Retinal pigment epithelial cell (primary cell): ENCODE measurements at regions not wholly inside any gene's neighbourhood (a gene's known extent, or its start where the extent isn't known, plus 50 kb on each side); places are given as distances from the start of the nearest gene placed in this dataset.
"Not testable (repeated sequence)": the region's sequence is repeated elsewhere in the genome, so short reads cannot be mapped to it uniquely, and the experiment has no call there.

Experiments
- DNase-seq: peaks from one replicate; pipeline ENCODE4 v3.0.0-alpha.2; 2010; ENCODE audit warnings: low read depth
- H3K4me3 ChIP-seq: 2 replicates; pipeline ENCODE4 v1.5.1; 2011; ENCODE audit warnings: mild to moderate bottlenecking, low read length, control low read depth, moderate library complexity
- CTCF ChIP-seq: conservative IDR thresholded peaks from 2 replicates; pipeline ENCODE4 v1.5.1; 2011; ENCODE audit warnings: low read depth, low read length, control low read depth, inconsistent platforms

- H3K4me3 ChIP-seq, result no peak overlapping the region
- TF ChIP-seq CTCF, result no peak
- no peak for DNase-seq
These were observed 185.0 kb downstream of the OR4M2 start for GRCh38 chr15:22265056-22265945.

- DNase-seq, result no peak
- TF ChIP-seq CTCF, result no peak
- H3K4me3 ChIP-seq, result no peak overlapping the region
These were observed 185.6 kb downstream of the OR4M2 start for GRCh38 chr15:22265970-22266369.

DNA sequence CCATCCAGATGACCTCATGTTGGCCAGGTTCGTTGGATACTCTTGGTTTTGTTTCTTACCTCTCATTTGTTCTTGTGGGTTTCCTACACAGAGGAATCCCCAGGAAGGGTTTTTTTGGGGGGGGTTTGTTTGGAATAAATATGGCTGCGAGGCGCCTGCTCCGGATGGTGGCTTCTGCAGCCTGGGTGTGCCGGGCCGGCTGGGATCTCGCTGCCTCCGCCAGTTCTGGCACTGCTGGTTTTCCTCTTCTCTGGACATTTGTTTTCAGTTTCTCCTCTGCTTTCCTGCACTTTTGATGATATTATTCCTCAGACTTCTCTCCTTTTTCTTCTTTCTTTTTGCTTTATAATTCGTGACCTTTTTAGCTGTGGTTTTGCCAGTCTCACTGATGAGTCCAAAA is 187.4 kb downstream of the OR4M2 start:
- H3K4me3 ChIP-seq, result no peak overlapping the region
- no peak for TF ChIP-seq CTCF
- DNase-seq, result no peak

DNA sequence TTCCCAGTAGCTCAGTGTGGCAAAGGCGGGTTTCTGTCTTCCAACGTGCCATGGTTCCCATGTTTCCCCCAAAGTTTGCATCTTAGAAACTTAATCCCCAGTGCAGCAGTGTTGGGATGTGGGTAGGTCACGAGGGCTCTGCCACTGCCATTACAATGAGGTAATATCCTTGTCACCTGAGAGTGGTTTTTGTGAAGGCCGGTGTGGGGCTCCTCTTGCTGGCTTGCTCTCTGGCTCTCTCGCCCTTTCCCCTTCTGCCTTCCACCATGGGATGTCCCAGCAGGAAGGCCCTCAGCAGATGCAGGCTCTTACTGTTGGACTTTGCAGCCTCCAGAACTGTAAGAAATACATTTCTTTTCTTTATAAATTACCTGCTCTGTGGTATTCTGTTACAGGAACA is 187.9 kb downstream of the OR4M2 start:
- not testable (repeated sequence) for DNase-seq, H3K4me3 ChIP-seq

- not testable (repeated sequence) for DNase-seq, H3K4me3 ChIP-seq
These were observed 188.3 kb downstream of the OR4M2 start for GRCh38 chr15:22268654-22269053.

DNA sequence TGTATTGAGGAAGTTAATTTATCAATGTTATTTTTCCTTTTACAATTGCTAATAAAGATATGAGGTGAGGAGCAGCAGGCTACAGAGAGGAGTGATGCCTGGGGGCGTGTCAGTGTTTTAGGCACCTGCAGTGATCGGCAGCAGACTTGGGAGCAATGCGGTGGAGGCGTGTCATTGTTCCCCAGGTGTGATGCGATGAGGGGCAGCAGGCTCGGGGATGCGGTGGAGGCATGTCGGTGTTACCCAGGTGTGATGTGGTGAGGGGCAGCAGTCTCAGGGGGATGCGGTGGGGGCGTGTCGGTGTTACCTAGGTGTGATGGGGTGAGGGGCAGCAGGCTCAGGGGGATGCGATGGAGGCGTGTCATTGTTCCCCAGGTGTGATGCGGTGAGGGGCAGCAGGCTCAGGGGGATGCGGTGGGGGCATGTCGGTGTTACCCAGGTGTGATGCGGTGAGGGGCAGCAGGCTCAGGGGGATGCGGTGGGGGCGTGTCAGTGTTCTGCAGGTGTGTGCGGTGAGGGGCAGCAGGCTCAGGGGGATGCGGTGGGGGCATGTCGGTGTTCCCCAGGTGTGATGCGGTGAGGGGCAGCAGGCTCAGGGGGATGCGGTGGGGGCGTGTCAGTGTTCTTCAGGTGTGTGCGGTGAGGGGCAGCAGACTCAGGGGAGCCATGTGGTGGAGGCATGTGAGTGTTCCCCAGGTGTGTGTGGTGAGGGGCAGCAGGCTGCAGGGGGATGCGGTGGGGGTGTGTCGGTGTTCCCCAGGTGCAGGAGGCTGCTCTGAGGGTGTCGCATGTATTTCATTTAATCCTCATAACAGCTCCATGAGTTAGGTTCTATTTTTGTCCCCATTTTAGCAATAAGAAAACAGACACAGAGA is 186.2 kb upstream of the GOLGA6L22 start:
- not testable (repeated sequence) for DNase-seq, H3K4me3 ChIP-seq

GRCh38 chr15:22273185-22273584 is 185.5 kb upstream of the GOLGA6L22 start:
- H3K4me3 ChIP-seq, DNase-seq: not testable (repeated sequence)

DNA sequence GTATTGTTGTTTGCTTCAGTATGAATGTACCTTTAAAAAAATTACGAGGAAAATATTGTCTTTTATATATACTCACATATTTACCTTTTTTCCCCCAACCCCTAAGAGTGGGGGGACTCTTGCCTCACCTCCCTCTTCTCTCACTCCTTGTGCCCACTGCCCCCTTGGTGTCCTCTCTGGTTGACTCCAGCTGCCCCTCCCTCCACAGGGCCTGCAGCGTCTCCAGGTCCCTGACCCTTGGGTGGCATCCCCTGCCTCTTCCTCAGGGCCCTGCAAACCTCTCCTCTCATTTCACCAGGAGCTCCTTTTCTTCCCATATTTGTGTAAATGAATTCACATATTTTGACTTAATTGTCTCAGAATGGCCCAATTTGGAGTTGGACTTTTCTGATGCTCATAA is 184.3 kb upstream of the GOLGA6L22 start:
- not testable (repeated sequence) for DNase-seq, H3K4me3 ChIP-seq

DNA sequence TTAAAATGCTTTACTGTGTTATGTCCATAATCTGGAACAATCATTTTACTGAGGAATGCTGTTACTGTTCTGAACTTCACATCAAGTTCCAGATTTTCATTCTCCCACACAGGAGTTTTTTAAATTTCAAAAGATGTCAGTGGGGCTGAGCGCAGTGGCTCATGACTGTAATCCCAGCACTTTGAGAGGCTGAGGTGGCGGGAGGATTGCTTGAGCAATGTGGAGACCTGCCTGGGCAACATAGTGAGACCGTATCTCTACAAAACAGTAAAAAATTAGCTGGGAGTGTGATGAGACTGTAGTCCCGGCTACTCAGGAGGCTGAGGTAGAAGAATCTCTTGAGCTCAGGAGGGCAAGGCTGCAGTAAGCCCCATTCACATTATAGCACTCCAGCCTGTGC is 177.9 kb upstream of the GOLGA6L22 start:
- DNase-seq, result peak; percentile 4
- not testable (repeated sequence) for H3K4me3 ChIP-seq

DNA sequence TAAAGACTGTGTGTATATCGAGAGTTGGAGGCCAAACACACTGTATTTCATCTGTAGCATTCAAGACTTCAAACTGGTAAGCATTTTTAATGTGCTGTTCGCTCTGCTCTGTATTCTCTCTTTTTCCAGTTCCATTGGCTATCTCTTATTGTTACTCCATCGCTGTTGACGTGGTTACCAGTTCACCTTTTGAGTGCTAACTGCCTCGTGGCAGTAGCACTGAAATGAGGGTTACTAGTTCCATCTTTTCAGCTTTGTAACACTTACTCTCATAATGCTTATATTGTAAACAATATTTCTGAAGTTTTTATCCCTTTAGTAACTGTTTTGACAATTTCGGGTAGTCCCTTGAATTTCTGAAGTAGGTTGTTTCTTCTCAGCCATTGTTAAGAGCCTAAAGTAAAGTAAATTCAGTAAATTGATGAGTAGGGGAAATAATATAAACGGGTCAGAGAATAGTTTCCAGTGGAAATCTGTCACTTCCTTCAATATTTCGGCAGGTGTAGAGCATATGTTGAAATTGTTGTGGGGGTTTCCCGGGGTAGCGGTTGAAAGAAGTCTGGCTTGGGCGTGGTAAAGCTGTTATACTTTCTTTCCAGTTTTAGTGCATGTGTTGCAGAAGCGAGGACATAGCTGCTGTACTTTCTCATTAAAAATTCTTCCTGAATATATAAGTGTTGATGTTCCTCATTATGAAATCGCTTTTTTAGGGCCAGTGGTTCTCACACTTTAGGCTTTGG is 175.7 kb upstream of the GOLGA6L22 start:
- H3K4me3 ChIP-seq, DNase-seq: not testable (repeated sequence)

DNA sequence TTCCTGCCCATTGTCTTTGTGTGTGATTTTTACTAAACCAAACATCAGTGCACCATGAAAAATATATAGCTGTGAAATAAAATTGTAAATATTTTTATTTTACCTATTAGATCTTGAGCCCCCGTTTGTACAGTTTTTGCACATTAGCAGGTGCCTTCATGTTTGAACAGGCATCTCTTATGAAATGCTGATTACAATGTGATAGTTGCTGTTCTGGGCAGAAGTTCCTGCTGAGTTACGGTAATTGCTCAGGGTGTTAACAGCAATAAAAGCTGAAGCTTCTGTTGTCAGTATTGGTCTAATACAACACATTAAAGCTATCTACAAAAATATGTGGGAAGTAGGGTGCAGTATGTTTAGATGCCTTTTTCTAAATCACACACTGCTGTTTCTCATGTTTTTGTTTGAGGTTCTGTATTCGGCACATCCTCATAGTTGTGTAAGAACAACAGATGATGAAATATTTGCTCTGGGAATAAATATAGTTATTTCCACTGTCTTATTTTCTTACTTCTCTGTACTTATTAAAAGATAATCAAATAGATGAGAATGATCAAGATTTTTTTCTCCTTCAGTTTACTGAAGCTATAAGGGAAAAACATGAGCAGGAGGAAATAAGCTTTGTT is 173.8 kb upstream of the GOLGA6L22 start:
- not testable (repeated sequence) for DNase-seq, H3K4me3 ChIP-seq

- not testable (repeated sequence) for DNase-seq, H3K4me3 ChIP-seq
These were observed 167.6 kb upstream of the GOLGA6L22 start for GRCh38 chr15:22291054-22291453.

DNA sequence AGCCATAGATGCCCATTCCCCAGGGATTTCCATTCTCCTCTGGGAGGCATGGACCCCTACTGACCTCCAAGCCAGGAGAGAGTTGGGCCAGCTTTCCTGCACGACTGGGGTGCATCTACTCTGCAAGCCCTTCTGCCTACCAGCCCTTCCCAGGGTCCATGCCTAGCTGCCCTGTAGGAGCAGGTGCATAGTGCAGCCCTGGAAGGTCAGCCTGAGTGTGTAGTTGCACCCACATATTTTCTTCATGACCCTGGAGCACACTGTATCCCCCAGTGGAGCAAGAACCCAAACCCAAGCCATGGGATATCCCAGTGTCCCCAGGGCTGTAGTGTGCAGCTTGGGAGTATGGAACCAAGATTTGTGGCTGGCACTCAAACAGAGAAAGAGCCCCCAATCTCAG is 155.6 kb upstream of the GOLGA6L22 start:
- H3K4me3 ChIP-seq, DNase-seq: not testable (repeated sequence)
